NCI-H526 (cell line): ENCODE measurements at regions not wholly inside any gene's neighbourhood (a gene's known extent, or its start where the extent isn't known, plus 50 kb on each side); places are given as distances from the start of the nearest gene placed in this dataset.
"Not testable (repeated sequence)": the region's sequence is repeated elsewhere in the genome, so short reads cannot be mapped to it uniquely, and the experiment has no call there.

Source experiments
- DNase-seq, 2 experiments: peaks; one replicate each; lab custom pipeline; 2025; lab: John Stamatoyannopoulos, UW

GRCh38 chr16:63806794-63807506 is 1314.9 kb downstream of the CDH11 start:
- no peak for DNase-seq

GRCh38 chr16:63804126-63804525 is 1317.7 kb downstream of the CDH11 start:
- DNase-seq, result no peak

GRCh38 chr16:63789603-63790002 is 1332.3 kb downstream of the CDH11 start:
- no peak for DNase-seq

- peak in 1 of 2 experiments; percentile 1 for DNase-seq
These were observed 1334.8 kb downstream of the CDH11 start for GRCh38 chr16:63787014-63787413.

- no peak for DNase-seq
These were observed 1336.7 kb downstream of the CDH11 start for GRCh38 chr16:63785170-63785569.

- DNase-seq, result peak in 1 of 2 experiments; percentile 29
These were observed 1345.4 kb downstream of the CDH11 start for GRCh38 chr16:63776437-63776836.

GRCh38 chr16:63776034-63776433 is 1345.8 kb downstream of the CDH11 start:
- DNase-seq, result no peak

- no peak for DNase-seq
These were observed 1347.6 kb downstream of the CDH11 start for GRCh38 chr16:63774302-63774701.

- no peak for DNase-seq
These were observed 1352.7 kb downstream of the CDH11 start for GRCh38 chr16:63769211-63769610.

GRCh38 chr16:63760246-63760645 is 1361.6 kb downstream of the CDH11 start:
- not testable (repeated sequence) for DNase-seq

- no peak for DNase-seq
These were observed 1369.5 kb downstream of the CDH11 start for GRCh38 chr16:63752347-63752746.

GRCh38 chr16:63749276-63749675 is 1372.6 kb downstream of the CDH11 start:
- no peak for DNase-seq

- DNase-seq, result no peak
These were observed 1376.4 kb downstream of the CDH11 start for GRCh38 chr16:63745456-63745855.

GRCh38 chr16:63744077-63744874 is 1377.6 kb downstream of the CDH11 start:
- no peak for DNase-seq

GRCh38 chr16:63742150-63742549 is 1379.7 kb downstream of the CDH11 start:
- DNase-seq, result no peak

- no peak for DNase-seq
These were observed 1384.2 kb downstream of the CDH11 start for GRCh38 chr16:63737633-63738032.

- DNase-seq, result no peak
These were observed 1386.4 kb downstream of the CDH11 start for GRCh38 chr16:63735456-63735855.

- DNase-seq, result no peak
These were observed 1401.0 kb downstream of the CDH11 start for GRCh38 chr16:63720848-63721247.

GRCh38 chr16:63719926-63720325 is 1401.9 kb downstream of the CDH11 start:
- DNase-seq, result no peak

- no peak for DNase-seq
These were observed 1404.1 kb downstream of the CDH11 start for GRCh38 chr16:63717806-63718205.

GRCh38 chr16:63714876-63715275 is 1407.0 kb downstream of the CDH11 start:
- DNase-seq, result peak in 1 of 2 experiments; percentile 2

- DNase-seq, result no peak
These were observed 1409.1 kb downstream of the CDH11 start for GRCh38 chr16:63712725-63713124.

- no peak for DNase-seq
These were observed 1418.3 kb downstream of the CDH11 start for GRCh38 chr16:63703612-63704011.
